Suprapubic skin (tissue), 4 donors: ENCODE measurements at regions not wholly inside any gene's neighbourhood (a gene's known extent, or its start where the extent isn't known, plus 50 kb on each side); places are given as distances from the start of the nearest gene placed in this dataset.
A peak's percentile ranks its signal among the peaks of the same experiment; 100 is the strongest.

Source experiments
- DNase-seq, 2 donors: peaks; one replicate each; pipeline ENCODE4 v3.0.0-alpha.2; 2019; ENCODE audit warnings: low spot score in 2 of 2
- H3K27ac ChIP-seq: fragments of 200-600 bp; sonication (generic); one replicate; pipeline ENCODE4 v1.5.1; 2019
- H3K27me3 ChIP-seq: fragments of 200-600 bp; sonication (generic); one replicate; pipeline ENCODE4 v1.5.1; 2019
- H3K36me3 ChIP-seq: fragments of 200-600 bp; sonication (generic); one replicate; pipeline ENCODE4 v1.5.1; 2019
- H3K4me1 ChIP-seq: fragments of 200-600 bp; sonication (generic); one replicate; pipeline ENCODE4 v1.5.1; 2019
- H3K4me3 ChIP-seq: fragments of 200-600 bp; sonication (generic); one replicate; pipeline ENCODE4 v1.5.1; 2019; ENCODE audit warnings: mild to moderate bottlenecking
- H3K9me3 ChIP-seq: fragments of 200-600 bp; sonication (generic); one replicate; pipeline ENCODE4 v1.5.1; 2019
- EP300 ChIP-seq: sonication (generic); formaldehyde crosslinking; IDR thresholded peaks from one replicate; pipeline ENCODE4 v1.6.1; 2017; ENCODE audit warnings: antibody characterized with exemption
- POLR2A ChIP-seq, 2 donors: fragments of 450-650 bp; IDR thresholded peaks; one replicate each; pipeline ENCODE4 v1.6.1; 2017; ENCODE audit warnings: antibody characterized with exemption in 2 of 2, mild to moderate bottlenecking in 2 of 2, moderate library complexity in 2 of 2
- POLR2AphosphoS5 ChIP-seq, 3 donors: sonication (generic); formaldehyde crosslinking; IDR thresholded peaks; one replicate each; pipeline ENCODE4 v1.6.1; 2017; ENCODE audit warnings: antibody characterized with exemption in 3 of 3
- WGBS: methylation state at CpG from one replicate; pipeline ENCODE4 v1.1.5; 2018; 5-methylcytosine and 5-hydroxymethylcytosine counted together
- TF ChIP-seq, protein P1 (sequence below), 2 donors: fragments of 200-600 bp in 1 of 2; fragments of 450-650 bp in 1 of 2; sonication (generic) in 1 of 2; IDR thresholded peaks; one replicate each; pipeline ENCODE4 v1.5.1; 2016 to 2019; ENCODE audit warnings: antibody characterized with exemption in 2 of 2, mild to moderate bottlenecking in 1 of 2, moderate library complexity in 1 of 2

DNA sequence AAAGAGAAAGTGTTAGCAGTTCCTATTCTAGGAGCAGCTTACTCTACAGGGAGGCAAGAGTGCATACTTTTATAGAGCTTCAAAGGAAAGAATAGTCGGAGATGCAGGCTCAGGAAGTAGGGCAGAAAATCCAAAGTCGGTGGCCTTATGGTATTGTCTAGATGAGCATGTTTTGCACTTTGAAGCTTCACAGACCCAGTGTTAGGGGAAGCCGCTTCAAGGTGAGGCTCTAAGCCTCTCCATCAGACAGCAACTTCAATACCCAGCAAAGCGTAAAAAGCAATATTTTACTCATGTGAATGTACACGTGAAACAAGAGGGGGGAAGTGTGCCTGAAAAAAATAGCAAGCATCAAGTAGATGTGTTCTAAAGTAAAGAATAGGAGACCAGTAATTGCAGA, 125.6 kb upstream of the RASGRP1 start:
- no peaks in the 10 kb centered on the region for H3K36me3 ChIP-seq
- 85% methylated on average over 5 of the region's 5 CpGs for WGBS
- no peaks in the 10 kb centered on the region for H3K4me1 ChIP-seq
- no peak overlapping the region for H3K27ac ChIP-seq
- no peak overlapping the region for H3K4me3 ChIP-seq
- no peaks in the 10 kb centered on the region for H3K27me3 ChIP-seq
- no peaks in the 10 kb centered on the region for H3K9me3 ChIP-seq
- TF ChIP-seq, protein P1, sequence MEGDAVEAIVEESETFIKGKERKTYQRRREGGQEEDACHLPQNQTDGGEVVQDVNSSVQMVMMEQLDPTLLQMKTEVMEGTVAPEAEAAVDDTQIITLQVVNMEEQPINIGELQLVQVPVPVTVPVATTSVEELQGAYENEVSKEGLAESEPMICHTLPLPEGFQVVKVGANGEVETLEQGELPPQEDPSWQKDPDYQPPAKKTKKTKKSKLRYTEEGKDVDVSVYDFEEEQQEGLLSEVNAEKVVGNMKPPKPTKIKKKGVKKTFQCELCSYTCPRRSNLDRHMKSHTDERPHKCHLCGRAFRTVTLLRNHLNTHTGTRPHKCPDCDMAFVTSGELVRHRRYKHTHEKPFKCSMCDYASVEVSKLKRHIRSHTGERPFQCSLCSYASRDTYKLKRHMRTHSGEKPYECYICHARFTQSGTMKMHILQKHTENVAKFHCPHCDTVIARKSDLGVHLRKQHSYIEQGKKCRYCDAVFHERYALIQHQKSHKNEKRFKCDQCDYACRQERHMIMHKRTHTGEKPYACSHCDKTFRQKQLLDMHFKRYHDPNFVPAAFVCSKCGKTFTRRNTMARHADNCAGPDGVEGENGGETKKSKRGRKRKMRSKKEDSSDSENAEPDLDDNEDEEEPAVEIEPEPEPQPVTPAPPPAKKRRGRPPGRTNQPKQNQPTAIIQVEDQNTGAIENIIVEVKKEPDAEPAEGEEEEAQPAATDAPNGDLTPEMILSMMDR (IDR thresholded peaks at IDR 0.05): no peak
- TF ChIP-seq POLR2A (IDR thresholded peaks at IDR 0.05) (no peak), EP300 (no peak), POLR2AphosphoS5 (IDR thresholded peaks at IDR 0.05) (no peak)
- no peak for DNase-seq

DNA sequence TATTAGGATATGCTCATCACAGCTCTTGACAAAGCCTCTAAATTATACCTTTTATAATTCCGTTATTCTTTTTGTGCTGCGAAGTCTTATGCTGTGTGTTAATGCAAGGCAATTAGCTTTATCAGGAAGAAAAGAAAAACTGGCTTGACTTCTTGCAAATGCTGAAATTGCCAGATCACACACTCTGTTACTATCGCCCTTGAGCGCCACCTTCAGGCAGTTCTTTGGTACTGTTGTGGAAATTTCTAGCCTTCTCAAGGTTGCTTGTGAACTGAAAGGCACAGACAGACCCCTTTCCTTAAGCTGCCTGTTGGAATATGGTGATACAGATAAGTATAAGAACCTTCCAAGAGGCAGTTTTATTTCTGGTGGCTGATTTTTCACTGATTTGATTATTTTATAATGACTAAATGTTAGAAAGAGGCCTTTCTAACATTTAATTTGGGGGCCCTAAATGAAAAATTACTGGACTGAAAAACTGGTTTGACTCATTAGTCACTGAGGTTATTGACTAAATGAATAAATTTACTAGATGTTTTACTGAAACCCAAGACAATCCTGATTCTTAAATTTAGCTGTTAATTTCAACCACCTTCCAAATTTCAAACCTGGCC, 126.2 kb upstream of the RASGRP1 start:
- DNase-seq: no peak
- Histone ChIP-seq H3K4me1 (no peaks in the 10 kb centered on the region), H3K9me3 (no peaks in the 10 kb centered on the region), H3K4me3 (no peak overlapping the region), H3K36me3 (no peaks in the 10 kb centered on the region), H3K27ac (no peak overlapping the region), H3K27me3 (no peaks in the 10 kb centered on the region)
- 21% methylated on average over 4 of the region's 4 CpGs for WGBS
- TF ChIP-seq, protein P1 (IDR thresholded peaks at IDR 0.05): peak; percentile 66 to 81
- TF ChIP-seq POLR2AphosphoS5 (IDR thresholded peaks at IDR 0.05) (no peak), EP300 (no peak), POLR2A (IDR thresholded peaks at IDR 0.05) (no peak)

DNA sequence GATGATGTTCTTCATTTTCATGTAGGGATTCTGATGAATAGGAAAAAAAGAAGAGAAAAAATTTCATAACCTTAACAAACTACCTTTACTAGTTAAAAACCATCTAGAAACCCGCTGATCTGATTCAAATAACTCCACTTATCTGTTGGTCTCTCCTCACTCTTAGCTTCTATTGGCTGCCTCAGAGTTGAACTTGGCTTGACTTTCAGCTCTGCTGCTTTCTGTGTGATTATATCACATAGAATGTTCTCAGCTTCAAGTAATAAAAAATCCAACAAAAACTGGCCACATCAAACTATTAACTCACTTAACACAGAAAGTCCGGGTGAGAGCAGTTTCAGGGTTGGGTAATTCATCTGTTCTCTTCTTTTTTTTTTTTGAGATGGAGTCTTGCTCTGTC, 126.8 kb upstream of the RASGRP1 start:
- Histone ChIP-seq H3K4me1 (no peaks in the 10 kb centered on the region), H3K9me3 (no peaks in the 10 kb centered on the region), H3K36me3 (no peaks in the 10 kb centered on the region), H3K4me3 (no peak overlapping the region), H3K27ac (no peak overlapping the region), H3K27me3 (no peaks in the 10 kb centered on the region)
- TF ChIP-seq POLR2A (IDR thresholded peaks at IDR 0.05) (no peak), POLR2AphosphoS5 (IDR thresholded peaks at IDR 0.05) (no peak), EP300 (no peak)
- TF ChIP-seq, protein P1 (IDR thresholded peaks at IDR 0.05): no peak
- DNase-seq: no peak
- WGBS: 70% methylated on average over 2 of the region's 2 CpGs

DNA sequence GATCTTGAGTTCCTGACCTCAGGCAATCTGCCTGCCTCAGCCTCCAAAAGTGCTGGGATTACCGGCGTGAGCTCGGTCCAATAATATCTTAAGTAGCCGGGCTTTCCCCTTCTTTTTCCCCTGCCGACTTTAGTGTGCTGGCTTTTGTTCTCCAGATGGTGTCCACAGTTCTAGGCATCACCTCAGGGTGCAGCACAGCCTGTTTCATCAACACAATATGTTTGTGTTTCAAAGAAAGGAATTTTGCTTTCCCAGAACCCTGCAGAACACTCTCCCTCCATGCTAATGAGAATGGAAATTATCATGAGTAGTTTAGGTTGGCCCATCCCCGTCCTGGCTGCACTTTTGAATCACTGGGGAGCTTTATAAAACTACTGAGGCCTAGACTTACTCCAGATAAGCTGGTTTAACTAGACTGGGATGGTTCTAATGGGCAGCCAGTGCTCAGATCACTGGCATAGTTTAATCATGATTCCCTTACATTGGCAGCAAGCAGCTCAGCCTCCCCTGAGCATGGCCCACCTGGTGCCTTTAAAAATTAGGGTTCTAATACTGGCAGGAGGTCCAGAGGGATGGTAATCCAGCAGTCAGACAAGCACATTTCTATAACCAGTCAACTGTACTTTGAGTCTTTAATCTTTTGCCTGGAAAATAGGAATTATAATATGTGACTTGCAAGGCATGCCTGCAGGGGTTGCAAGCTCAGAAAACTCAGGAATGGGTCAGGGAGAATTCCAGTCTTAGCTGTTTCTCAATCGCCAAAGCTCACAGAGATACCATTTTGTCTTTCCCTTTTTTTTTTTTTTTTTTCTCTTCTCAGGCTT, 127.6 kb upstream of the RASGRP1 start:
- 70% methylated on average over 7 of the region's 7 CpGs for WGBS
- no peak overlapping the region for H3K4me3 ChIP-seq
- no peak overlapping the region for H3K27ac ChIP-seq

DNA sequence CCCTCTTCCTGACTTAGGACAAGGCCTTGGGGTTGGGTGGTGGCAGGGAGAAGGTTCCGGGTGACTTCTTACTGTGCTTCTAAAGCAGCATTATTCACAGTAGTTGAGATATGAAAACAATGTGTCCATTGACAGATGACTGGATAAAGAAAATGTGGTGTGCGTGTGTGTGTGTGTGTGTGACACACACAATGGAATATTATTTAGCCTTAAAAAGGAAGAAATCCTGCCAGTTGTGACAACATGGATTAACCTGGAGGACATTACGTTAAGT, 128.1 kb upstream of the RASGRP1 start:
- no peak overlapping the region for H3K27ac ChIP-seq
- TF ChIP-seq, protein P1 (IDR thresholded peaks at IDR 0.05): no peak
- TF ChIP-seq EP300 (no peak), POLR2A (IDR thresholded peaks at IDR 0.05) (no peak), POLR2AphosphoS5 (IDR thresholded peaks at IDR 0.05) (no peak)
- H3K27me3 ChIP-seq: no peaks in the 10 kb centered on the region
- H3K4me3 ChIP-seq: no peak overlapping the region
- no peaks in the 10 kb centered on the region for H3K9me3 ChIP-seq
- H3K4me1 ChIP-seq: no peaks in the 10 kb centered on the region
- DNase-seq: no peak
- WGBS: 90% methylated on average over 3 of the region's 3 CpGs
- H3K36me3 ChIP-seq: no peaks in the 10 kb centered on the region

More for the DNA sequence above, 127.6 kb upstream of the RASGRP1 start:
- Histone ChIP-seq H3K9me3 (no peaks in the 10 kb centered on the region), H3K36me3 (no peaks in the 10 kb centered on the region), H3K27me3 (no peaks in the 10 kb centered on the region), H3K4me1 (no peaks in the 10 kb centered on the region)
- DNase-seq: no peak
- TF ChIP-seq POLR2A (IDR thresholded peaks at IDR 0.05): no peak
- TF ChIP-seq EP300: no peak
- no peak for TF ChIP-seq POLR2AphosphoS5 (IDR thresholded peaks at IDR 0.05)
- TF ChIP-seq, protein P1 (IDR thresholded peaks at IDR 0.05): no peak
